CD4-positive, alpha-beta T cell (primary cell): ENCODE measurements at regions not wholly inside any gene's neighbourhood (a gene's known extent, or its start where the extent isn't known, plus 50 kb on each side); places are given as distances from the start of the nearest gene placed in this dataset.

Source experiments
- ATAC-seq: fragments of 200-7000 bp; cut with Tn5 transposase; one replicate; pipeline ENCODE4 v1.10.0; 2022; ENCODE audit warnings: mild to moderate bottlenecking; ENCODE audit not compliant: poor library complexity
- CTCF ChIA-PET: fragments of 350-600 bp; sonication (Branson Sonifier 250); formaldehyde crosslinking; loops from one replicate; lab custom pipeline; 2021; ENCODE audit warnings: antibody characterized with exemption, inconsistent platforms; lab: Charles Lee
- POLR2A ChIA-PET: fragments of 350-600 bp; sonication (Branson Sonifier 250); formaldehyde crosslinking; loops from one replicate; lab custom pipeline; 2021; ENCODE audit warnings: antibody characterized with exemption, inconsistent platforms; lab: Charles Lee
- DNase-seq, 14 experiments: peaks; one replicate each; pipeline ENCODE4 v3.0.0-alpha.2; 2013 to 2020; ENCODE audit warnings: mixed read lengths in 2 of 14
- H3K27ac ChIP-seq, 2 donors: one replicate each; pipeline versions ENCODE4 v1.5.1 to v1.7.0; 2013; ENCODE audit warnings: low read length in 2 of 2, low read depth in 1 of 2, mild to moderate bottlenecking in 1 of 2
- H3K27me3 ChIP-seq, 2 experiments: 1 replicate in 1 of 2; 2 replicates in 1 of 2; pipeline versions ENCODE4 v1.6.1 to v1.7.0; 2013; ENCODE audit warnings: low read length in 2 of 2, control low read depth in 1 of 2, mild to moderate bottlenecking in 1 of 2, moderate library complexity in 1 of 2; ENCODE audit not compliant: insufficient read depth in 2 of 2, control insufficient read depth in 1 of 2
- H3K36me3 ChIP-seq: one replicate; pipeline ENCODE4 v1.6.1; 2013; ENCODE audit warnings: low read length, control low read depth; ENCODE audit not compliant: insufficient read depth
- H3K4me1 ChIP-seq: one replicate; pipeline ENCODE4 v1.6.1; 2013; ENCODE audit warnings: low read length, control low read depth; ENCODE audit not compliant: insufficient read depth
- H3K4me3 ChIP-seq: one replicate; pipeline ENCODE4 v1.5.1; 2013; ENCODE audit warnings: mild to moderate bottlenecking, low read length, moderate library complexity
- H3K9me3 ChIP-seq, 2 experiments: 1 replicate in 1 of 2; 2 replicates in 1 of 2; pipeline versions ENCODE4 v1.6.1 to v1.7.0; 2013; ENCODE audit warnings: low read length in 2 of 2, mild to moderate bottlenecking in 2 of 2, control low read depth in 1 of 2, moderate library complexity in 1 of 2; ENCODE audit not compliant: control insufficient read depth in 1 of 2, insufficient read depth in 1 of 2
- H3K27ac Mint-ChIP-seq: one replicate; pipeline ENCODE4 v1.8.0; 2020; ENCODE audit warnings: mixed read lengths
- H3K27me3 Mint-ChIP-seq: one replicate; pipeline ENCODE4 v1.8.0; 2021; ENCODE audit warnings: mixed read lengths
- H3K36me3 Mint-ChIP-seq: one replicate; pipeline ENCODE4 v1.8.0; 2021; ENCODE audit warnings: low read depth, mixed read lengths
- H3K4me1 Mint-ChIP-seq: one replicate; pipeline ENCODE4 v1.8.0; 2021; ENCODE audit warnings: low read depth, mixed read lengths
- H3K4me3 Mint-ChIP-seq: one replicate; pipeline ENCODE4 v1.8.0; 2020; ENCODE audit warnings: mild to moderate bottlenecking, mixed read lengths
- H3K9me3 Mint-ChIP-seq: one replicate; pipeline ENCODE4 v1.8.0; 2020; ENCODE audit warnings: mixed read lengths
- intact Hi-C, 2 experiments: fragments of 100-400 bp; cut with DNase I in 1 of 2; cut with micrococcal nuclease in 1 of 2; formaldehyde crosslinking; loops; one replicate each; pipeline versions ENCODE4 v1.15.1 to v1.9.0; 2023 to 2025; cut with DNase I, micrococcal nuclease
- TF ChIP-seq, protein P1 (sequence below): fragments of 200-600 bp; IDR thresholded peaks from one replicate; pipeline ENCODE4 v1.8.0; 2022; ENCODE audit warnings: antibody characterized with exemption, mild to moderate bottlenecking

DNA sequence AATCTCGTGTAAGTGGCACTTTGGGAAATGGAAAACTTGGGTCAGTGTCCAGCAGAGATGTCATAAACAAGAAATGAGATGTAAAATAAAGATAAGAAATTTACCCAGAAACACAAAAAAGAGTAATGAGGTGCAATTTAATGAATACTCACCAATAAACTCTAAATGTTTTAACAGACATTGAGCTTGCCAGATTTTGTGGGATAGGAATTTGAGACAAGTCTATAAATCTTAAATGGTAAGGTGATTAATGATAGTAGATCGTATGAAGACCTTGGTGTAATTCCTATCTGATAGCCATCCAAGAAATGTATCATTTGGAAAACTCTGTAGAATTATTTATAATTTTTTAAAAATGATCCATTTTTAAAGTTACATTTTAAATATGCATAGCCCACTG is 682.4 kb downstream of the MAT2B start:
- CTCF ChIA-PET, result no interaction called here

DNA sequence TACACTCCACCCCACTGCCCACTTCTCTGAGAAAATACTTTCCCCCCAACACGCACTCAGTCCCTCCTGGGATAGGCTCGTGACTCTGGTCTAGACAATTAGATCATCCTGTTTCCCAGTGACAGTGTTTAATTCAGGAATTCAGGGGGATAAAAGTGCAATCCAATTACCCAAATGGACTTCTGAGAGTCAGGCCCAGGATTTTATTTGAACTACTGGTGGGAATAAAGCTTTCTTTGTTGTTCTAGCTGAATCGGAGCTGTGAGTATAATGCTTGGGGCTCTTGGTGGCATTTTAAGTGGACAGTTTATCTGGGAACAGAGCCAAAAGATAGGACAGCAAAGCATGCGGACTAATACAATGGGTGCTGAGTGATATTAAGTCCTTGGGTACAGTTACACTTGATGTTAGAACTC is 683.3 kb downstream of the MAT2B start:
- CTCF ChIA-PET, result no interaction called here
- no peaks in the 10 kb centered on the region for H3K36me3 Mint-ChIP-seq

More for the DNA sequence above, 682.4 kb downstream of the MAT2B start:
- Histone ChIP-seq H3K4me1 (no peaks in the 10 kb centered on the region), H3K36me3 (no peaks in the 10 kb centered on the region), H3K4me3 (no peak overlapping the region), H3K27me3 (no peaks in the 10 kb centered on the region), H3K9me3 (no peaks in the 10 kb centered on the region), H3K27ac (no peak overlapping the region)
- no peaks in the 10 kb centered on the region for H3K27me3 Mint-ChIP-seq
- intact Hi-C loops, result no loop called here
- H3K36me3 Mint-ChIP-seq, result no peaks in the 10 kb centered on the region
- ATAC-seq (no peak), DNase-seq (no peak)
- H3K4me3 Mint-ChIP-seq, result no peak overlapping the region
- peaks cover 9% of the 10 kb centered on the region for H3K9me3 Mint-ChIP-seq
- TF ChIP-seq, protein P1, sequence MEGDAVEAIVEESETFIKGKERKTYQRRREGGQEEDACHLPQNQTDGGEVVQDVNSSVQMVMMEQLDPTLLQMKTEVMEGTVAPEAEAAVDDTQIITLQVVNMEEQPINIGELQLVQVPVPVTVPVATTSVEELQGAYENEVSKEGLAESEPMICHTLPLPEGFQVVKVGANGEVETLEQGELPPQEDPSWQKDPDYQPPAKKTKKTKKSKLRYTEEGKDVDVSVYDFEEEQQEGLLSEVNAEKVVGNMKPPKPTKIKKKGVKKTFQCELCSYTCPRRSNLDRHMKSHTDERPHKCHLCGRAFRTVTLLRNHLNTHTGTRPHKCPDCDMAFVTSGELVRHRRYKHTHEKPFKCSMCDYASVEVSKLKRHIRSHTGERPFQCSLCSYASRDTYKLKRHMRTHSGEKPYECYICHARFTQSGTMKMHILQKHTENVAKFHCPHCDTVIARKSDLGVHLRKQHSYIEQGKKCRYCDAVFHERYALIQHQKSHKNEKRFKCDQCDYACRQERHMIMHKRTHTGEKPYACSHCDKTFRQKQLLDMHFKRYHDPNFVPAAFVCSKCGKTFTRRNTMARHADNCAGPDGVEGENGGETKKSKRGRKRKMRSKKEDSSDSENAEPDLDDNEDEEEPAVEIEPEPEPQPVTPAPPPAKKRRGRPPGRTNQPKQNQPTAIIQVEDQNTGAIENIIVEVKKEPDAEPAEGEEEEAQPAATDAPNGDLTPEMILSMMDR, result no peak
- no peaks in the 10 kb centered on the region for H3K4me1 Mint-ChIP-seq
- H3K27ac Mint-ChIP-seq, result no peak overlapping the region
- POLR2A ChIA-PET, result no interaction called here

DNA sequence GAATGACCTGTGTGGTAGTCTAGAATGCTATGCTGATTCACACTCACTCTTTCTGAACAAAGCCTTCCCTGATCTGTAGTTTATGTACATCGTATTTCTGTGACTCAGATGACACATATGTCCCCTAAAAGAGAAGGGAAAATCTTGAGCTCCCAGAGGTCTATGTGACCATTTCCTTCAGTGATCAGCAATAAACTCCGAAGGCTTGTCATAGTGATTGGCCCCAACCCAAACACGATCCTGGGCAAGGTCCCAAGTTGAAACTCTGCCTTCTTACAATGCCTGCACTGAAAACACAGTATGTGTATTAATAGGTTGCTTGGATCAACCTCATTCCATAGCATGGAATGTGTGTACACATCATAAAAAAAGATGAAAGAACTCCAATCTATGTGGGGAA is 685.8 kb downstream of the MAT2B start:
- no peak overlapping the region for H3K4me3 ChIP-seq
- intact Hi-C loops, result no loop called here
- Mint-ChIP-seq H3K36me3 (no peaks in the 10 kb centered on the region), H3K4me1 (no peaks in the 10 kb centered on the region), H3K27me3 (no peaks in the 10 kb centered on the region), H3K4me3 (no peak overlapping the region), H3K27ac (no peak overlapping the region), H3K9me3 (peaks cover 11% of the 10 kb centered on the region)
- H3K36me3 ChIP-seq, result no peaks in the 10 kb centered on the region
- CTCF ChIA-PET, result no interaction called here
- no peaks in the 10 kb centered on the region for H3K27me3 ChIP-seq
- no peak for DNase-seq
- TF ChIP-seq, protein P1, result no peak
- no peaks in the 10 kb centered on the region for H3K4me1 ChIP-seq
- POLR2A ChIA-PET, result no interaction called here
- ATAC-seq, result no peak
- H3K27ac ChIP-seq, result no peak overlapping the region
- peaks cover 0 to 3% of the 10 kb centered on the region in 2 experiments for H3K9me3 ChIP-seq

More for the DNA sequence above, 683.3 kb downstream of the MAT2B start:
- Histone ChIP-seq H3K27me3 (no peaks in the 10 kb centered on the region), H3K9me3 (peaks cover 0 to 3% of the 10 kb centered on the region in 2 experiments), H3K27ac (no peak overlapping the region), H3K4me3 (no peak overlapping the region), H3K36me3 (no peaks in the 10 kb centered on the region), H3K4me1 (no peaks in the 10 kb centered on the region)
- POLR2A ChIA-PET, result no interaction called here
- DNase-seq, result no peak
- TF ChIP-seq, protein P1, result no peak
- no peaks in the 10 kb centered on the region for H3K27me3 Mint-ChIP-seq
- peaks cover 5% of the 10 kb centered on the region for H3K9me3 Mint-ChIP-seq
- intact Hi-C loops, result no loop called here
- no peak overlapping the region for H3K4me3 Mint-ChIP-seq
- no peak for ATAC-seq
- H3K4me1 Mint-ChIP-seq, result no peaks in the 10 kb centered on the region
- H3K27ac Mint-ChIP-seq, result no peak overlapping the region
